ENCODE measurements at regions not wholly inside any gene's neighbourhood (a gene's known extent, or its start where the extent isn't known, plus 50 kb on each side); places are given as distances from the start of the nearest gene placed in this dataset.
"Not testable (repeated sequence)": the region's sequence is repeated elsewhere in the genome, so short reads cannot be mapped to it uniquely, and the experiment has no call there.

DNA sequence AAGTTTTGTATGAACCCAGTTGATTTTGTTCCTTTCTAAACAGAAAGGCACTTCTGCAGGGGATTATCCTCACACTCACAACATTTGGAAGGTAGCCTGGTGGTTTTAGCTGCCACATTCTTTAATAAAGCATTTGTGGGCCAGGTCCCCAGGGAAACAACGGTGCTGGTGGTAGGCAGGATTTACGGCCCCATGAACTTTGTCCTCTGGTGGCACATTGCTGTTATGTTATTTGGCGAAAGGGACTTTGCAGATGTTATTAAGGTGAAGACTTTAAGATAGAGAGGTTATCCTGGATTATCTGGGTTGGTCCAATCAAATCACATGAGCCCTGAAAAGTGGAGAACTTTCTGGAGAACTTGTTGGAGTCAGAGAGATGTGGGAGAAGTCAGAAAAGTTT lies 86.3 kb upstream of the C9orf72 start:
- Mint-ChIP-seq H3K4me1 (peaks cover 6% of the 10 kb centered on the region), H3K9me3 (no peaks in the 10 kb centered on the region), H3K36me3 (ENCODE audit: low read depth) (no peaks in the 10 kb centered on the region), H3K27me3 (peaks cover 12% of the 10 kb centered on the region), H3K27ac (no peak overlapping the region), H3K4me3 (no peak overlapping the region)
- ATAC-seq (replicated peaks), result no peak

DNA sequence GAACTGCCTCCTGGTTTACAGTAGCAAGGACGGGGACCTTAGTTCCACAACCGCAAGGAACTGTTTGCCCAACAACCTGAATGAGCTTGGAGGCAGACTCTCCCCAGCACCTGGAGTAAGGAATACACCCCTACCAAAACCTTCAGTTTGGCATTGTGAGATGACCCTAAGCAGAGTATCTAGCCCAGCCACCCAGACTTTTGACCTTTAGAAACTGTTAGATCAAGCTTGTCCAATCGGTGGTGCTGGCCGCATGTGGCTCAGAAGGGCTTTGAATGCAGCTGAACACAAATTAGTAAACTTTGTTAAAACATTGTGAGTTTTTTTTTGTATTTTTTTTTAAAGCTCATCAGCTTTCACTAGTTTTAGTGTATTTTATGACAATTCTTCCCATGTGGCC lies 86.9 kb upstream of the C9orf72 start:
- Mint-ChIP-seq H3K27ac (no peak overlapping the region), H3K27me3 (peaks cover 13% of the 10 kb centered on the region), H3K36me3 (ENCODE audit: low read depth) (no peaks in the 10 kb centered on the region), H3K9me3 (no peaks in the 10 kb centered on the region), H3K4me3 (no peak overlapping the region), H3K4me1 (peaks cover 6% of the 10 kb centered on the region)
- no peak for ATAC-seq (replicated peaks)

DNA sequence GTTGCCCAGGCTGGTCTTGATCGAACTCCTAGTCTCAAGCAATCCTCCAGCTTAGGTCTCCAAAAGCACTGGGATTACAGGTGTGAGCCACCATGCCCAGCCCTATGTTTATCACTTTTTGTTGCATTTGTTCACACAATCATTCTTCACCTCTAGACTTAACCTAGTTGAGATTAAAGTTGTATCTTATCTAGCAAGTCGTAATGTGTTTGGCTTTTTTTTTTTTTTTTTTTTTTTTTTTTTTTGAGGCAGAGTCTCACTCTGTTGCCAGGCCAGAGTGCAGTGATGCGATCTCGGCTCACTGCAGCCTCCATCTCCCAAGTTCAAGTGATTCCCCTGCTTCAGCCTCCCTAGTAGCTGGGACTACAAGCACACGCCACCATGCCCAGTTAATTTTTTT lies 90.2 kb upstream of the C9orf72 start:
- Mint-ChIP-seq H3K4me3 (no peak overlapping the region), H3K9me3 (no peaks in the 10 kb centered on the region), H3K27ac (no peak overlapping the region), H3K36me3 (ENCODE audit: low read depth) (no peaks in the 10 kb centered on the region), H3K4me1 (peaks cover 6% of the 10 kb centered on the region), H3K27me3 (peaks cover 20% of the 10 kb centered on the region)
- ATAC-seq (replicated peaks), result no peak

DNA sequence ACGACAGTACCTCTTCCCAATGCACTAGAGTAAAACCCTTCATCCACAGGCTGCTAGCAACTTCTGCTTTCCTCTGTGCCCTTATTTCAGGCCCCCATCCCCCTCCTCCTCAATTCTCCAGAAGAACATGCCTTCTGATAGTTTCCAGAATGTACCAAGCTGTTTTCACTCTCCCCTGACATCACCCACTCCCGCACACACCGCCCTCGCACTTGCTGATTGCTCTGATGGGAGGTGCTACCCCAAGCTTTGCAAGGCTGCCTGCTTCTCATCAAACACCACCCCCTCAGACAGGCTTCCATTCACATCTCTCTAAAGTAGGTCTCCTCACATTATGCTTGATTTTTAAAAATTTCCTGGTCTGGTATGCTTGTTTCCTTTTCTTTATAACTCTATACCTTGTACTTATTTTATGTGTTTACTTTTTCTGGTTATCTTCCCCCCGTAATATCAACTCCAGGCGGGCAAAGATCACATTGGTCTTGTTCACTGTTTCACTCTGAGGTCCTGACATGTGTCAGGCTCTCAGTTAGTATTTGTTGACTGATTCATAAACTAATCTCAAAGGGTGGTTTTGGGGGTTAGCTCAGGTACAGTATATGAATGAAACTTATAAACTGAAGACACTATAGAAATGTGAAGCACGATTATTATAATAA lies 91.0 kb upstream of the C9orf72 start:
- peaks cover 6% of the 10 kb centered on the region for H3K4me1 Mint-ChIP-seq
- H3K27me3 Mint-ChIP-seq, result peaks cover 20% of the 10 kb centered on the region
- H3K36me3 Mint-ChIP-seq (ENCODE audit: low read depth), result no peaks in the 10 kb centered on the region
- H3K4me3 Mint-ChIP-seq, result no peak overlapping the region
- no peaks in the 10 kb centered on the region for H3K9me3 Mint-ChIP-seq
- no peak overlapping the region for H3K27ac Mint-ChIP-seq
- no peak for ATAC-seq (replicated peaks)

DNA sequence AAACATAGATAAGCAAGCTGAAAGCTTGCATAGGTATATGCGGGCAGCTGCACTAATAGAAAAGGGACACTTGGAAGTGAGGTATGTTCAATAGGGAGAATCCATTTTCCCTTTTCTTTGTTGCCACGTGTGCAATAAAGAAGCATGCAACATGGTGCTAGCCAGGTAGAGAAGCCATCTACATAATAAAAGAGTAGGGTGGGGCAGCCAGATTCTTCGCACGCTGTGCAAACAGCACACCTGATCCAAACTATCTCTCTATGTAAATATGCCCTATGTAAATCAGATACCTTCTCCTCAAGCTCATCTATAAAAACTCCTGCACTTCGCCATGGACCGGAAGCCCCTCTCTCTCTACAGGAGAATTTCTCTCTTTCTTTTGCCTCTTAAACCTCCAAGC lies 91.9 kb upstream of the C9orf72 start:
- Mint-ChIP-seq H3K4me3 (no peak overlapping the region), H3K4me1 (peaks cover 6% of the 10 kb centered on the region)

DNA sequence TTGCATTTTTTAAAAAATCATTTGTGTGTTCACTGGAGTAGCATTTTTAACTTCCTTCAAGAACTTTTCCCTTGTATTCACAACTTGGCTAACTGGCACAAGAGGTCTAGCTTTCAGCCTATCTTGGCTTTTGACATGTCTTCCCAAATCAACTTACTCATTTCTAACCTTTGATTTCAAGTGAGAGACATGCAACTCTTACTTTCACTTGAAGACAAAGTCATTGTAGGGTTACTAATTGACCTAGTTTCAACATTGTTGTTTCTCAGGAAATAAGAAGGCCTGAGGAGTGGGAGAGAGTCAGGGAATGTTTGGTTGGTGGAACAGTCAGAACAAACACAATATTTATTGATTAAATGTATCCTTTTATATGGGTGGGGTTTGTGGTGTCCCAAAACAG lies 95.0 kb upstream of the C9orf72 start:
- peak; percentile 19 for ATAC-seq (replicated peaks)
- peaks cover 14% of the 10 kb centered on the region for H3K27me3 Mint-ChIP-seq
- no peak overlapping the region for H3K4me3 Mint-ChIP-seq
- no peaks in the 10 kb centered on the region for H3K9me3 Mint-ChIP-seq
- no peak overlapping the region for H3K27ac Mint-ChIP-seq
- H3K4me1 Mint-ChIP-seq, result peaks cover 6% of the 10 kb centered on the region
- no peaks in the 10 kb centered on the region for H3K36me3 Mint-ChIP-seq (ENCODE audit: low read depth)

More for the DNA sequence above, 91.9 kb upstream of the C9orf72 start:
- Mint-ChIP-seq H3K27ac (no peak overlapping the region), H3K36me3 (ENCODE audit: low read depth) (no peaks in the 10 kb centered on the region), H3K27me3 (peaks cover 20% of the 10 kb centered on the region), H3K9me3 (no peaks in the 10 kb centered on the region)
- ATAC-seq (replicated peaks), result no peak

DNA sequence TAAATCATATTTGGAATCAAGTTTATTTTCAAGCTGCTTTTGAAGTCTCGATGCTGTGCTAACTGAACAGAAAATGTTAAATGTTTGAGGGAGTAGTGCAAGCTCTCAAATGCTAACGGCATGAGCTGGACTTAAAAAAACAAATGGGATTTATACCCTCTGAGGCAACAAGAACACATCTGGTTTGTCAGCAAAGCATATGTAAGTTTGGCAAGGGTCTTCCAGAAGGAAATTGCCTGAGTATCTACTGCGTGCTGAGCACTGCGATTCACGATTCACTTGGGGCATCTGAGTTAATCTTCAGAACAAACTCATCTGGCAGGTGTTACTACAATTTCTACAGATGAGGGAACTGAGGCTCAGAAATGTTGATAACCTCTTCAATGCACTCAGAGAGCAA lies 98.4 kb upstream of the C9orf72 start:
- H3K4me1 Mint-ChIP-seq, result no peaks in the 10 kb centered on the region
- ATAC-seq (replicated peaks), result no peak
- H3K36me3 Mint-ChIP-seq (ENCODE audit: low read depth), result no peaks in the 10 kb centered on the region
- peaks cover 13% of the 10 kb centered on the region for H3K27me3 Mint-ChIP-seq
- no peaks in the 10 kb centered on the region for H3K9me3 Mint-ChIP-seq
- H3K27ac Mint-ChIP-seq, result no peak overlapping the region
- H3K4me3 Mint-ChIP-seq, result no peak overlapping the region

DNA sequence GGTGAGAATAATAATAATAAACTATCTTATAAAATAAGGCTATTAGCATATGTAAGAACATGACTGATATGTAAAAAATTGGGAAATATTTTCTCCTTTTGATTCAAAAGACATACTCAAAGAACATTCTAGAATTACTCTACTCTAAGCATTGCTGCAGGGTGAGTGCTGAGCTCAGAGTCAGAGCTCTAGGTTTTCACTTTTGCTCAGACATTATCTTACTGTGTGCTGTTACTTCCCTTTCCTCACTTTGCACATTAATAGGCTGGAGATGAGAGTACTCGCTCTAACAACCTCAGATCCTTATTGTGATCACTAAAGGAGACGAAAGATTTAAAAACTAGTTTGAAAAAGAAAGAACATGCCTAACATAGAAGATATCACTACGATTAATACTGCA lies 99.4 kb upstream of the C9orf72 start:
- H3K4me1 Mint-ChIP-seq, result no peaks in the 10 kb centered on the region
- peaks cover 9% of the 10 kb centered on the region for H3K27me3 Mint-ChIP-seq
- no peak for ATAC-seq (replicated peaks)
- no peak overlapping the region for H3K4me3 Mint-ChIP-seq
- no peaks in the 10 kb centered on the region for H3K36me3 Mint-ChIP-seq (ENCODE audit: low read depth)
- no peaks in the 10 kb centered on the region for H3K9me3 Mint-ChIP-seq
- H3K27ac Mint-ChIP-seq, result no peak overlapping the region

DNA sequence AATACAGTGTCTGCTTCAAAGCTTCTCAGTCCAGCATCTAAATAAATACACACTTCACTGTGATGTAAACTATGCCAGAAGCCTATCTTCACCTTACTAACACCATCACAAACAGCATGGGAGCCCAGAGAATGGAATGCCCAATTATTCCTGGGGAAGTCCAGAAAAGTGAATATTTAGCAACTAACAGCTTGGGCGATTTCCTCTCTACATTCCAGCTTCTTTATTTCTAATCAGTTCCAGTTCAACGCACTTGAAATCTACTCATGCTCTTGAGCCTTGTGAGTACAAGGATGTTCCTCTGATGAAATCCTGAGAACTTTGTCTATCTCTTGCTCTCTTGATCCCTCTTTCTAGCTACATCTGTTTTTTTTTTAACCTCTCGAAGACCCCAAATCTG lies 100.4 kb upstream of the C9orf72 start:
- Mint-ChIP-seq H3K36me3 (ENCODE audit: low read depth) (no peaks in the 10 kb centered on the region), H3K27me3 (peaks cover 9% of the 10 kb centered on the region), H3K9me3 (no peaks in the 10 kb centered on the region), H3K4me1 (no peaks in the 10 kb centered on the region), H3K27ac (no peak overlapping the region), H3K4me3 (no peak overlapping the region)
- ATAC-seq (replicated peaks), result no peak

DNA sequence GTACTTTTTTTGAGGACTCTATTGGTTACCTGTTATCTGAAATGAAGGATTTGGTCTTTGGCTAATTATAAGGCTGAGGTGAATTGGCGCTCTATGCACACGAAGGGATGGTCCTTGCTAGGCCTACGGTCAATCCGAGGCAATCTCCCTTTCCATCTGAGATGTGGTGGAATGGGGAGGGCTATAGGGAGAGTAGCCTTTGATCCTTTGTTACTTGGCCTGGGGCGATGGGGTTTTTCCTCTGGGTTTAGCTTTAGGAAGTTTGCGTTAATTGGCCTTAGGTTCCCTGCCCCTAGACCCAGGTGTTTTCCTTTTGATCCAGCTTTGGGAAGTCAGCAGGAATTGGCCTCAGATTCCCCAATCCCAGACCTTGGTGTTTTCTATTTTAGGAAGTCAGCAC lies 102.1 kb upstream of the C9orf72 start:
- H3K27me3 Mint-ChIP-seq, result peaks cover 15% of the 10 kb centered on the region
- no peaks in the 10 kb centered on the region for H3K4me1 Mint-ChIP-seq
- H3K9me3 Mint-ChIP-seq, result no peaks in the 10 kb centered on the region
- no peak overlapping the region for H3K4me3 Mint-ChIP-seq
- H3K27ac Mint-ChIP-seq, result no peak overlapping the region
- no peaks in the 10 kb centered on the region for H3K36me3 Mint-ChIP-seq (ENCODE audit: low read depth)
- ATAC-seq (replicated peaks), result no peak

DNA sequence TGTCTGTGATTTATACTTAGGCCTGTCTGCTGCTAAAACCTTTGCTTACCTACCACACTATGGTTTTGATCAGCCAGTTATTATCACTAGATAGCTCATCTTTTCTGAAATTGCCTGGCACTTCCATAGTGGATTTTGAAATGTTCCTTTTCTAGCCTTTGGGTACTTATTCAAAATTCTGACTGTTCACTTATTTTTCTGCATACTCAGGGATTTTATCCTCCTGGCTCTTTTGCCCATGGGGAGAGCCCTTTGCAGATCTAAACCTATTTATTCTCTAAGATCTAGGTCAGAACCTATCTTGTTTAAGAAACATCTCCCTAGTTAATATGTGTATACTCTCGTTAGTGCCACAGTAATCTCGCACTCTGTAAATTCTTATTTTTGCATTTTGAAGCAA lies 103.5 kb upstream of the C9orf72 start:
- no peak overlapping the region for H3K4me3 Mint-ChIP-seq
- no peak for ATAC-seq (replicated peaks)
- H3K27ac Mint-ChIP-seq, result no peak overlapping the region
- H3K36me3 Mint-ChIP-seq (ENCODE audit: low read depth), result no peaks in the 10 kb centered on the region
- peaks cover 15% of the 10 kb centered on the region for H3K27me3 Mint-ChIP-seq
- H3K9me3 Mint-ChIP-seq, result no peaks in the 10 kb centered on the region
- H3K4me1 Mint-ChIP-seq, result no peaks in the 10 kb centered on the region

DNA sequence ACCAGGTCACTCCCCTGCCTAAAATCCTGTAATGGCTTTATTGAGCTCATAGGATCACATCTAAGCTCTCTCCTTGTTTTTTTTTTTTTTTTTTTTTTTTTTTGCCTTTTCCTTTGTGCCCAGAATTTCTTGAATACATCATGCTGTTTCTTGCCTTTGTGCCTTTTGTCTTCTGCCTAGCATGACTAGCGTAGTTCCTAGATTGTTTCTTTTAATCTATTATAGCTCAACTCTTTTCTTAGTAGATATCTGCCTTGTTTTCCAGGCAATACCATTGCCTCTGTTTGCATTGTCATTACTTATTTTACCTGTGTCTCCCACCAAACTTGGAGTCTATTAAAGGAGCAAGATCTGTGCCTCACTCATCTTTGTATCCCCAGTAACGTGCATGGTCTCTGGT lies 106.1 kb upstream of the C9orf72 start:
- no peak overlapping the region for H3K4me3 Mint-ChIP-seq
- ATAC-seq (replicated peaks), result no peak
- H3K36me3 Mint-ChIP-seq (ENCODE audit: low read depth), result no peaks in the 10 kb centered on the region
- H3K9me3 Mint-ChIP-seq, result no peaks in the 10 kb centered on the region
- no peaks in the 10 kb centered on the region for H3K4me1 Mint-ChIP-seq
- peaks cover 13% of the 10 kb centered on the region for H3K27me3 Mint-ChIP-seq
- H3K27ac Mint-ChIP-seq, result no peak overlapping the region

DNA sequence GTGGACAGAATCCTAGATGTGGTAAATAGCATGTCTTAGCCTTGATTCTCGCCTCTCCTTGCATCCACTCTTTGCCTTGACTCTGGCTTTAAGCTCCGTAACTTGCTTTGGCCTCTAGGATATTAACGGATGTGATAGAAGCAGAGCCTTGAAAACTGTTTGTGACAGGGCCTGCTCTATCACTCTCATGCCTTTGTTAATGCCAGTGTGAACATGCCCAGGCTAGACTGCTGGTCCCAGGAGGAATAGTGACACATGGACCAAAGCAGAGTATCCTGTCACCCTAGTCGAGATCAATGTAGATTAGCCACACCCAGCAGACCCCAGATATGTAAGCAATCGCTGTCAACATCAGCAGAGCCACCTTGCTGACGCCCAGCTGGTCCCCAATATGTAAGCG lies 109.9 kb upstream of the C9orf72 start:
- Mint-ChIP-seq H3K36me3 (ENCODE audit: low read depth) (no peaks in the 10 kb centered on the region), H3K27ac (no peak overlapping the region)

DNA sequence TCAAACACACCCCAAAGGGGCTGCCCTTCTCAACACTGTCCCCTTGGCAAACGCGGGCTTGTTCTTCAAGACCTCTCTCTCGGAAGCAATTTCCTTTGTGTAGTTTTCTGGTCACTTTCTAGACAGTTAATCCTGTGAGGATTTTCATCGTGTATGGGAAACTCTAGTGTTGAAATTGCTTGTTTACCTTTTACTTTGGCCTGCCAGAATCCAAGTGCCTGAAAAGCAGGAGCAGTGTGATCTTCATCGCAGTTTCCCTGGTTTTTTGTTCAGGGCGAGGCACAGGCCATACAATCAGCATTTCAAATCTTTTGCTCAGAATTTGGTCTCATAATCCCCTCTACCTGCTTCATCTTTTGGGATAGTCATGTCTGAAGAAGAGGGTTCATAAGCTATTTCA lies 115.7 kb upstream of the C9orf72 start:
- Mint-ChIP-seq H3K27ac (no peak overlapping the region), H3K36me3 (ENCODE audit: low read depth) (no peaks in the 10 kb centered on the region), H3K9me3 (no peaks in the 10 kb centered on the region), H3K4me1 (no peaks in the 10 kb centered on the region), H3K27me3 (peaks cover 15% of the 10 kb centered on the region), H3K4me3 (no peak overlapping the region)
- ATAC-seq (replicated peaks), result no peak

More for the DNA sequence above, 109.9 kb upstream of the C9orf72 start:
- no peak for ATAC-seq (replicated peaks)
- Mint-ChIP-seq H3K4me1 (no peaks in the 10 kb centered on the region), H3K27me3 (peaks cover 17% of the 10 kb centered on the region), H3K9me3 (no peaks in the 10 kb centered on the region), H3K4me3 (no peak overlapping the region)

DNA sequence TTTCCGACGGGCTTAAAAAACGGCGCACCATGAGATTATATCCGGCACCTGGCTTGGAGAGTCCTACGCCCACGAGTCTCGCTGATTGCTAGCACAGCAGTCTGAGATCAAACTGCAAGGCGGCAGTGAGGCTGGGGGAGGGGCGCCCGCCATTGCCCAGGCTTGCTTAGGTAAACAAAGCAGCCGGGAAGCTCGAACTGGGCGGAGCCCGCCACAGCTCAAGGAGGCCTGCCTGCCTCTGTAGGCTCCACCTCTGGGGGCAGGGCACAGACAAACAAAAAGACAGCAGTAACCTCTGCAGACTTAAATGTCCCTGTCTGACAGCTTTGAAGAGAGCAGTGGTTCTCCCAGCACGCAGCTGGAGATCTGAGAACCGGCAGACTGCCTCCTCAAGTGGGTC lies 117.5 kb upstream of the C9orf72 start:
- H3K4me1 Mint-ChIP-seq, H3K27ac Mint-ChIP-seq, H3K27me3 Mint-ChIP-seq: not testable (repeated sequence)

DNA sequence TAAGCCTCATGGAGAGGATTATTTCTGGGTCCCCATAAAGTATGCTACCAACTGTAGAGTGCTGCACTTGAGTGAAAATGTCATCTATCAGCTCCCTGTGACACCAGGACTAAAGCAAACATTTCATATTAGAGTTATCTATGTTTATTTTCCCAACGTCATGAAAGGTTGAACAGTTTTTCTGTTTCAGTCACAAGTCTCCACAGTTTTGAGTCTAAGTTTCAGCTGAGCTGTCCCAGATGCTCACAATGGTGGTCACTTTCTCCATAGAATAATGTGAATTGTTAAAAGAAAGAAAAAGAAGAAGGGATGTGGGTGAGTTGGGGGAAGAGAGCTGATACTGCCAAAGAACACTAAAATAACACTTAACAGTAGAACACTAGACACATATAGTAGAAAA lies 126.3 kb upstream of the C9orf72 start:
- Mint-ChIP-seq H3K27me3 (peaks cover 7% of the 10 kb centered on the region), H3K9me3 (no peaks in the 10 kb centered on the region), H3K4me1 (no peaks in the 10 kb centered on the region), H3K4me3 (no peak overlapping the region), H3K27ac (no peak overlapping the region), H3K36me3 (ENCODE audit: low read depth) (no peaks in the 10 kb centered on the region)
- ATAC-seq (replicated peaks), result no peak

More for the DNA sequence above, 117.5 kb upstream of the C9orf72 start:
- H3K9me3 Mint-ChIP-seq; H3K36me3 Mint-ChIP-seq (ENCODE audit: low read depth); H3K4me3 Mint-ChIP-seq; ATAC-seq (replicated peaks): not testable (repeated sequence)

Data from activated T-helper 17 cell treated with anti-CD3 and anti-CD28 coated beads, Interleukin-2, amount 50 U/mL, for 72 hours (primary cell).